H1 (cell line): ENCODE measurements at regions not wholly inside any gene's neighbourhood (a gene's known extent, or its start where the extent isn't known, plus 50 kb on each side); places are given as distances from the start of the nearest gene placed in this dataset.

Source experiments
- CTCF ChIA-PET: fragments of 300-600 bp; sonication (Branson Sonifier 250); formaldehyde crosslinking; loops from one replicate; lab custom pipeline; 2021; ENCODE audit not compliant: partially characterized antibody; lab: Charles Lee
- POLR2A ChIA-PET: fragments of 300-600 bp; sonication (Branson Sonifier 250); formaldehyde crosslinking; loops from one replicate; lab custom pipeline; 2021; ENCODE audit warnings: inconsistent platforms; ENCODE audit not compliant: partially characterized antibody; lab: Charles Lee
- DNase-seq, 2 experiments: peaks; one replicate each; pipeline versions ENCODE4 v3.0.0 to v3.0.0-alpha.2; 2010 to 2022; ENCODE audit warnings: low spot score in 2 of 2, low read depth in 1 of 2, mixed read lengths in 1 of 2
- FAIRE-seq: peaks from 2 replicates; lab custom pipeline; 2011; peaks lifted over from hg19 to GRCh38; lab: Jason Lieb, UNC
- H2AFZ ChIP-seq: 2 replicates; pipeline ENCODE4 v1.8.1; 2012; ENCODE audit warnings: low read length, inconsistent platforms
- H2AK5ac ChIP-seq: 2 replicates; pipeline ENCODE4 v1.6.1; 2013; ENCODE audit warnings: low read depth, low read length
- H2BK120ac ChIP-seq: replicated peaks from 2 replicates; pipeline ENCODE3; 2013; ENCODE audit warnings: low read depth, low read length, inconsistent platforms
- H2BK12ac ChIP-seq: 2 replicates; pipeline ENCODE4 v1.6.1; 2013; ENCODE audit warnings: low read depth, low read length
- H2BK15ac ChIP-seq: 2 replicates; pipeline ENCODE4 v1.6.1; 2013; ENCODE audit warnings: low read length
- H2BK20ac ChIP-seq: 2 replicates; pipeline ENCODE4 v1.6.1; 2013; ENCODE audit warnings: low read length
- H2BK5ac ChIP-seq: 2 replicates; pipeline ENCODE4 v1.6.1; 2013; ENCODE audit warnings: low read depth, low read length
- H3K14ac ChIP-seq: 2 replicates; pipeline ENCODE4 v1.6.1; 2013; ENCODE audit warnings: inconsistent platforms; ENCODE audit not compliant: insufficient read length
- H3K18ac ChIP-seq: 2 replicates; pipeline ENCODE4 v1.6.1; 2013; ENCODE audit warnings: low read length; ENCODE audit errors: extremely low read depth
- H3K23ac ChIP-seq: 2 replicates; pipeline ENCODE4 v1.6.1; 2013; ENCODE audit warnings: inconsistent platforms; ENCODE audit not compliant: insufficient read length
- H3K23me2 ChIP-seq: 2 replicates; pipeline ENCODE4 v1.6.1; 2013; ENCODE audit warnings: low read depth, low read length
- H3K27ac ChIP-seq: 2 replicates; pipeline ENCODE4 v1.6.1; 2011; ENCODE audit warnings: low read depth, low read length, inconsistent platforms
- H3K27me3 ChIP-seq, 4 experiments: replicated peaks in 1 of 4; 1 replicate in 1 of 4; 2 replicates in 3 of 4; pipeline versions ENCODE4 v1.6.1 to v1.8.1; 2011 to 2013; ENCODE audit warnings: low read length in 3 of 4, mild to moderate bottlenecking in 3 of 4, inconsistent platforms in 2 of 4, mixed read lengths in 2 of 4, moderate library complexity in 1 of 4; ENCODE audit not compliant: control insufficient read depth in 3 of 4, insufficient read depth in 3 of 4; ENCODE audit errors: extremely low read depth in 1 of 4
- H3K36me3 ChIP-seq, 4 experiments: 2 replicates each; pipeline versions ENCODE4 v1.6.1 to v1.8.1; 2011 to 2013; ENCODE audit warnings: mild to moderate bottlenecking in 4 of 4, low read length in 3 of 4, moderate library complexity in 2 of 4, control low read depth in 1 of 4, inconsistent platforms in 1 of 4; ENCODE audit not compliant: insufficient read depth in 4 of 4, control insufficient read depth in 2 of 4
- H3K4ac ChIP-seq: replicated peaks from 2 replicates; pipeline ENCODE3; 2013; ENCODE audit warnings: low read length, low read depth, mixed read lengths, inconsistent platforms; ENCODE audit not compliant: insufficient read length
- H3K4me1 ChIP-seq, 4 experiments: replicated peaks in 1 of 4; 1 replicate in 1 of 4; 2 replicates in 3 of 4; pipeline versions ENCODE4 v1.6.1 to v1.8.1; 2011 to 2013; ENCODE audit warnings: low read length in 3 of 4, inconsistent platforms in 2 of 4, mixed read lengths in 1 of 4; ENCODE audit not compliant: insufficient read depth in 4 of 4, control insufficient read depth in 3 of 4
- H3K4me2 ChIP-seq, 2 experiments: 2 replicates each; pipeline versions ENCODE4 v1.6.1 to v1.8.1; 2011 to 2013; ENCODE audit warnings: low read depth in 2 of 2, low read length in 2 of 2, control low read depth in 1 of 2, inconsistent platforms in 1 of 2, mild to moderate bottlenecking in 1 of 2; ENCODE audit not compliant: insufficient read depth in 1 of 2
- H3K4me3 ChIP-seq, 4 experiments: fragments of 200-600, 300-600 bp in 1 of 4; sonication (generic), shearing (Covaris generic), sonication (Bioruptor Twin) in 1 of 4; 2 replicates each; pipeline versions ENCODE4 v1.5.1 to v1.8.1; 2011 to 2016; ENCODE audit warnings: low read length in 4 of 4, low read depth in 3 of 4, control low read depth in 2 of 4, inconsistent platforms in 2 of 4, mild to moderate bottlenecking in 2 of 4, mixed read lengths in 1 of 4, moderate library complexity in 1 of 4; ENCODE audit not compliant: insufficient read depth in 2 of 4; ENCODE audit errors: extremely low read depth in 1 of 4
- H3K56ac ChIP-seq: replicated peaks from 2 replicates; pipeline ENCODE3; 2013; ENCODE audit warnings: low read depth, mild to moderate bottlenecking, mixed read lengths, low read length, inconsistent platforms; ENCODE audit not compliant: insufficient read length
- H3K79me1 ChIP-seq: 2 replicates; pipeline ENCODE4 v1.6.1; 2013; ENCODE audit warnings: low read depth, low read length, control low read depth
- H3K79me2 ChIP-seq, 2 experiments: 2 replicates each; pipeline versions ENCODE4 v1.6.1 to v1.8.1; 2012 to 2013; ENCODE audit warnings: low read length in 2 of 2, mild to moderate bottlenecking in 2 of 2, inconsistent platforms in 1 of 2; ENCODE audit not compliant: insufficient read depth in 2 of 2, control insufficient read depth in 1 of 2
- H3K9ac ChIP-seq, 4 experiments: replicated peaks in 1 of 4; 1 replicate in 1 of 4; 2 replicates in 3 of 4; pipeline versions ENCODE4 v1.6.1 to v1.8.1; 2011 to 2013; ENCODE audit warnings: low read depth in 3 of 4, low read length in 3 of 4, control low read depth in 2 of 4, mild to moderate bottlenecking in 2 of 4, moderate library complexity in 2 of 4, inconsistent platforms in 1 of 4; ENCODE audit errors: extremely low read depth in 1 of 4
- H3K9me3 ChIP-seq, 2 experiments: 2 replicates each; pipeline versions ENCODE4 v1.6.1 to v1.8.1; 2012 to 2013; ENCODE audit warnings: mild to moderate bottlenecking in 2 of 2, moderate library complexity in 2 of 2, control low read depth in 1 of 2, inconsistent platforms in 1 of 2, low read depth in 1 of 2, low read length in 1 of 2, mixed read lengths in 1 of 2; ENCODE audit not compliant: insufficient read depth in 2 of 2
- H4K20me1 ChIP-seq, 2 experiments: replicated peaks in 1 of 2; 2 replicates each; pipeline versions ENCODE3 to v1.8.1; 2011 to 2013; ENCODE audit warnings: inconsistent platforms in 2 of 2, low read length in 2 of 2, mild to moderate bottlenecking in 1 of 2; ENCODE audit not compliant: insufficient read depth in 2 of 2, control insufficient read depth in 1 of 2
- H4K5ac ChIP-seq: 2 replicates; pipeline ENCODE4 v1.6.1; 2013; ENCODE audit warnings: low read length, low read depth, mixed read lengths, inconsistent platforms; ENCODE audit not compliant: insufficient read length
- H4K8ac ChIP-seq: 2 replicates; pipeline ENCODE4 v1.8.0; 2013; ENCODE audit warnings: mild to moderate bottlenecking, moderate library complexity, low read length, inconsistent platforms; ENCODE audit not compliant: insufficient read depth; ENCODE audit errors: extremely low read depth
- H4K91ac ChIP-seq: replicated peaks from 2 replicates; pipeline ENCODE3; 2013; ENCODE audit warnings: low read length, mixed read lengths, inconsistent platforms; ENCODE audit not compliant: insufficient read length
- ASH2L ChIP-seq: fragments of 200-600, 300-600 bp; sonication (generic); IDR thresholded peaks from one replicate; pipeline ENCODE4 v1.7.1; 2017; ENCODE audit warnings: low read length
- EGR1 ChIP-seq: IDR thresholded peaks from 2 replicates; pipeline ENCODE4 v1.6.1; 2011; ENCODE audit warnings: low read depth, low read length, borderline replicate concordance
- HDAC2 ChIP-seq, 2 experiments: fragments of 300-600 bp in 1 of 2; sonication (generic) in 1 of 2; IDR thresholded peaks; 2 replicates each; pipeline ENCODE4 v1.6.1; 2011 to 2012; ENCODE audit warnings: low read depth in 2 of 2, low read length in 2 of 2, mild to moderate bottlenecking in 2 of 2, moderate library complexity in 2 of 2, borderline replicate concordance in 1 of 2, inconsistent platforms in 1 of 2
- NANOG ChIP-seq: IDR thresholded peaks from 2 replicates; pipeline ENCODE4 v1.6.1; 2011; ENCODE audit warnings: low read length, low read depth, mild to moderate bottlenecking, inconsistent platforms; ENCODE audit not compliant: insufficient read depth, poor library complexity, severe bottlenecking
- SRF ChIP-seq: IDR thresholded peaks from 2 replicates; pipeline ENCODE4 v1.6.1; 2011; ENCODE audit warnings: mild to moderate bottlenecking, low read depth, low read length, moderate library complexity
- ZNF274 ChIP-seq: IDR thresholded peaks from 2 replicates; pipeline ENCODE4 v1.7.0; 2012; ENCODE audit warnings: low read length, borderline replicate concordance; ENCODE audit errors: extremely low read depth
- WGBS, 2 experiments: shearing (Covaris generic) in 1 of 2; methylation state at CpG; one replicate each; pipeline versions ENCODE4 v1.1.6 to v1.1.7; 2013 to 2015; ENCODE audit warnings: low lambda C conversion rate in 2 of 2, mixed read lengths in 2 of 2, inconsistent platforms in 1 of 2, low coverage in 1 of 2, missing lambda C conversion rate in 1 of 2; ENCODE audit not compliant: insufficient replicate concordance in 2 of 2, insufficient coverage in 1 of 2, insufficient read length in 1 of 2; ENCODE audit errors: extremely low coverage in 1 of 2, missing lambda C conversion rate in 1 of 2; 5-methylcytosine and 5-hydroxymethylcytosine counted together

DNA sequence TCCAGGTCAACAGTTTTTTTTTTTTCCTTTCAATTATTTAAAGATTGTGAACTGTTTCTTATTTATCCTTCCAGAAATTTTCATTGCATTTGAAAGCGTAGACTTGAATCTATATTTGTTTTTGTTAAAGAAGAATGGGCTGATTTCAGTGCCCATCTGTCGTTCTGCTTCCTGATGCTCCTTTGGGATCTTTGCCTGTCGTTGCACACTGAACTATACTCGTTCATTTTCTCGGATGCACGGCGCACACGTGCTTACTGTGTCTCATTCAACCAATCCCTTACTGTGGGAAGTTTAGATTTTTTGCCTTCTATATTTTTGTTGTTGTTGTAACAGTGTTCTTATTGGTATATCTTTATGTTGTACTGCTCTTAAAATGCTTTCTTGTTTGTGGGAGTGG is 149.7 kb downstream of the VAPA start:
- no peaks in the 10 kb centered on the region for H4K20me1 ChIP-seq
- H4K91ac ChIP-seq = no peak overlapping the region
- H3K36me3 ChIP-seq = no peaks in the 10 kb centered on the region
- no peak overlapping the region for H3K23ac ChIP-seq
- peaks cover 0 to 6% (median 2%) of the 10 kb centered on the region in 4 experiments; a peak in 3 of 7 replicates for H3K4me1 ChIP-seq
- no peaks in the 10 kb centered on the region for H3K79me2 ChIP-seq
- no peak overlapping the region for H4K8ac ChIP-seq
- H3K27me3 ChIP-seq = no peaks in the 10 kb centered on the region
- 81% methylated on average over 8 of the region's 8 CpGs; no CpG with 5 or more reads in 1 of the 2 experiments for WGBS, 2 experiments
- no peak for TF ChIP-seq EGR1
- TF ChIP-seq NANOG = no peak
- no peak for TF ChIP-seq HDAC2 (IDR thresholded peaks at IDR 0.05; ENCODE audit: borderline replicate concordance in 1 of 2, low read depth in 2 of 2, low read length in 2 of 2)
- TF ChIP-seq ASH2L = no peak
- no peak for TF ChIP-seq SRF
- TF ChIP-seq ZNF274 = no peak
- TF ChIP-seq, all 59 proteins: peak for 0
- CTCF ChIA-PET = interaction anchor here (0.6 kb wide), 1 partner anchor 355 kb away, joined by 3 read pairs; no protein-coding TSS in a partner anchor
- H2BK15ac ChIP-seq = no peak overlapping the region
- no peak overlapping the region for H2AFZ ChIP-seq
- H3K23me2 ChIP-seq = no peaks in the 10 kb centered on the region; the same call in 1 of the 2 replicates
- H4K5ac ChIP-seq = no peak overlapping the region
- H2AK5ac ChIP-seq = no peak overlapping the region
- H3K56ac ChIP-seq = no peak overlapping the region
- POLR2A ChIA-PET = interaction anchor here (0.7 kb wide), 1 partner anchor 78 kb away, joined by 3 read pairs; no protein-coding TSS in a partner anchor
- no peak overlapping the region for H2BK12ac ChIP-seq
- no peak overlapping the region for H3K18ac ChIP-seq
- H3K9ac ChIP-seq = no peak overlapping the region
- H3K14ac ChIP-seq = no peak overlapping the region
- no peak overlapping the region for H3K27ac ChIP-seq
- FAIRE-seq (no peak), DNase-seq (no peak)
- no peak overlapping the region for H3K4me2 ChIP-seq
- no peak overlapping the region for H2BK5ac ChIP-seq
- H3K79me1 ChIP-seq = no peaks in the 10 kb centered on the region
- H3K4me3 ChIP-seq = no peak overlapping the region
- H3K4ac ChIP-seq = no peak overlapping the region
- H2BK120ac ChIP-seq = no peak overlapping the region
- no peaks in the 10 kb centered on the region; a peak in 1 of 4 replicates for H3K9me3 ChIP-seq
- no peak overlapping the region for H2BK20ac ChIP-seq
